ENCODE measurements at regions not wholly inside any gene's neighbourhood (a gene's known extent, or its start where the extent isn't known, plus 50 kb on each side); places are given as distances from the start of the nearest gene placed in this dataset.

DNA sequence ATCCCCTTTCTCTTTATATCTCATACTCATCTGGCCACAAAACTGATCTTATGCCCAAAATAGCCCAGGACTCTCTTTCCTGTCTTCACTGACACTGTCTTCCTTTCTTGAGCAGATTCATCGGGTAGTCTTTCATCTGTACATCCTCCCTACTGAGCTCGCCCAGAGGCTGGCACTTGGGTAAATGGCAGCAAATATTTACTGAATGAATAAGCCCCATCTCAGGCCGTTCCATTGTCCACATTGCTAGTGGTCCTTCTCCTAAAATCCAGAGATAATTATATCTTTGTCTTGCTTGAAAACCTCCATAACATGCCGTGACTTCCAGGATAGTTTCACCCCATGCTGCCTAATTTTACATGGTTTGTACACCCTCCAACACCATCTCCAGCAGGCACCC lies 158.1 kb upstream of the SDK2 start:
- H3K27ac Mint-ChIP-seq: no peak overlapping the region
- peaks cover 2 to 6% of the 10 kb centered on the region in 2 donors for H3K9me3 Mint-ChIP-seq

DNA sequence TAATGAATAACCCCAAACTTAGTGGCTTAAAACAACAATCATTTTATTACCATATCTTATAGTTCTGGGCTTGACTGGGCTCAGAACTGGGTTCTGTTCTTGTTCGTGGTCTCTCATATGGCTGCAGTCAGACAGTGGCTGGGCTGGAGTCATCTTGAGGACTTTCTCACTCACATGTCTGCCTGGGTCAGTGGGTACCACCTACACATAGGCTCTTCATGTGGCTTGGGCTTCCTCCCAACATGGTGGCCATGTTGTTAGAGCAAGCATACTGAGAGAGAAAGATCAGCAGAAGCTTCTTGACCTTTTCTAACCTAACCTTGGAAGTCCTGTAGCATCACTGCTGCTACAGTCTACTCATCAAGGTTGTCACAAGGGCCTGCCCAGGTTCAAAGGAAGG lies 158.6 kb upstream of the SDK2 start:
- TF ChIP-seq, protein P1, sequence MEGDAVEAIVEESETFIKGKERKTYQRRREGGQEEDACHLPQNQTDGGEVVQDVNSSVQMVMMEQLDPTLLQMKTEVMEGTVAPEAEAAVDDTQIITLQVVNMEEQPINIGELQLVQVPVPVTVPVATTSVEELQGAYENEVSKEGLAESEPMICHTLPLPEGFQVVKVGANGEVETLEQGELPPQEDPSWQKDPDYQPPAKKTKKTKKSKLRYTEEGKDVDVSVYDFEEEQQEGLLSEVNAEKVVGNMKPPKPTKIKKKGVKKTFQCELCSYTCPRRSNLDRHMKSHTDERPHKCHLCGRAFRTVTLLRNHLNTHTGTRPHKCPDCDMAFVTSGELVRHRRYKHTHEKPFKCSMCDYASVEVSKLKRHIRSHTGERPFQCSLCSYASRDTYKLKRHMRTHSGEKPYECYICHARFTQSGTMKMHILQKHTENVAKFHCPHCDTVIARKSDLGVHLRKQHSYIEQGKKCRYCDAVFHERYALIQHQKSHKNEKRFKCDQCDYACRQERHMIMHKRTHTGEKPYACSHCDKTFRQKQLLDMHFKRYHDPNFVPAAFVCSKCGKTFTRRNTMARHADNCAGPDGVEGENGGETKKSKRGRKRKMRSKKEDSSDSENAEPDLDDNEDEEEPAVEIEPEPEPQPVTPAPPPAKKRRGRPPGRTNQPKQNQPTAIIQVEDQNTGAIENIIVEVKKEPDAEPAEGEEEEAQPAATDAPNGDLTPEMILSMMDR (IDR thresholded peaks at IDR 0.05): no peak
- Mint-ChIP-seq H3K27ac (no peak overlapping the region), H3K4me1 (peaks cover 0 to 19% of the 10 kb centered on the region in 2 donors), H3K27me3 (ENCODE audit: low read depth in 2 of 2) (peaks cover 16 to 36% of the 10 kb centered on the region in 2 donors), H3K9me3 (peaks cover 2 to 6% of the 10 kb centered on the region in 2 donors), H3K36me3 (no peaks in the 10 kb centered on the region), H3K4me3 (no peak overlapping the region)
- Histone ChIP-seq H3K27ac (ENCODE audit: low read length) (no peak overlapping the region), H3K9me3 (ENCODE audit: control insufficient read depth, insufficient read depth, low read length) (peaks cover 6% of the 10 kb centered on the region), H3K36me3 (ENCODE audit: control insufficient read depth, insufficient read depth, low read length) (no peaks in the 10 kb centered on the region), H3K27me3 (ENCODE audit: control insufficient read depth, insufficient read depth, low read length) (no peaks in the 10 kb centered on the region), H3K4me3 (ENCODE audit: low read length) (no peak overlapping the region), H3K4me1 (ENCODE audit: control insufficient read depth, insufficient read depth, low read length) (no peaks in the 10 kb centered on the region)
- no peak for ATAC-seq
- intact Hi-C loops (cut with micrococcal nuclease): no loop called here
- WGBS (ENCODE audit: insufficient coverage): 89% methylated on average over 1 of the region's 1 CpG
- no peak for DNase-seq

More for the DNA sequence above, 158.1 kb upstream of the SDK2 start:
- WGBS (ENCODE audit: insufficient coverage): 88% methylated on average over 4 of the region's 4 CpGs
- H3K27me3 ChIP-seq (ENCODE audit: control insufficient read depth, insufficient read depth, low read length): no peaks in the 10 kb centered on the region
- H3K4me3 ChIP-seq (ENCODE audit: low read length): no peak overlapping the region
- Mint-ChIP-seq H3K4me3 (no peak overlapping the region), H3K4me1 (peaks cover 0 to 16% of the 10 kb centered on the region in 2 donors), H3K36me3 (no peaks in the 10 kb centered on the region), H3K27me3 (ENCODE audit: low read depth in 2 of 2) (peaks cover 16 to 33% of the 10 kb centered on the region in 2 donors)
- H3K9me3 ChIP-seq (ENCODE audit: control insufficient read depth, insufficient read depth, low read length): peaks cover 6% of the 10 kb centered on the region
- TF ChIP-seq, protein P1 (IDR thresholded peaks at IDR 0.05): no peak
- no peaks in the 10 kb centered on the region for H3K4me1 ChIP-seq (ENCODE audit: control insufficient read depth, insufficient read depth, low read length)
- ATAC-seq (no peak), DNase-seq (no peak)
- no peaks in the 10 kb centered on the region for H3K36me3 ChIP-seq (ENCODE audit: control insufficient read depth, insufficient read depth, low read length)
- intact Hi-C loops (cut with micrococcal nuclease): no loop called here
- H3K27ac ChIP-seq (ENCODE audit: low read length): no peak overlapping the region

DNA sequence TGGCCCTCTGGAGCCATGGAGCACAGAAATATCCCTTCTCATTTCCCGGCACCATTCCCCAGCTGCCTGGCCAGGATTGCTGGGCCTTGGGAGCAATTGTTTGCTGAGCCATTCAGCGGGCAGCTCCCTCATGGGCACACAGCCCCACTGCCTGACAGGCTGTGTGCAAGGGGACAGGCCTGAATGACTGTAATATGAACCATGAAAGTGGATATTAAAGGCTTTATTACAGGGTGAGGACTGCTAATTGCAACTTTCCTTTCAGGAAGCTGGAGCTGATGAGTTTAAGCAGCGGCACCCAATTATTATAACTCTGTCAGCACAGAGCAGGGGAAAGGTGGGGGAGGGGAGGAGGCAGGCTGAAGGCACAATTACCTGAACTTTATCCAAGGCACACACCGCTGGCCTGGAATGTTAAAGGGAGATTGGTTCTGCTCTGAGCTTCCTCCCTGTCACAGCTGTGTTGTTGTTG lies 159.8 kb upstream of the SDK2 start:
- Histone ChIP-seq H3K4me1 (ENCODE audit: control insufficient read depth, insufficient read depth, low read length) (no peaks in the 10 kb centered on the region), H3K9me3 (ENCODE audit: control insufficient read depth, insufficient read depth, low read length) (peaks cover 6% of the 10 kb centered on the region), H3K4me3 (ENCODE audit: low read length) (no peak overlapping the region), H3K27me3 (ENCODE audit: control insufficient read depth, insufficient read depth, low read length) (no peaks in the 10 kb centered on the region), H3K36me3 (ENCODE audit: control insufficient read depth, insufficient read depth, low read length) (no peaks in the 10 kb centered on the region), H3K27ac (ENCODE audit: low read length) (no peak overlapping the region)
- no peaks in the 10 kb centered on the region for H3K36me3 Mint-ChIP-seq
- no peak overlapping the region for H3K27ac Mint-ChIP-seq
- H3K4me1 Mint-ChIP-seq: peaks cover 0 to 24% of the 10 kb centered on the region in 2 donors
- intact Hi-C loops (cut with micrococcal nuclease): no loop called here
- H3K9me3 Mint-ChIP-seq: peaks cover 2 to 6% of the 10 kb centered on the region in 2 donors
- peaks cover 16 to 36% of the 10 kb centered on the region in 2 donors for H3K27me3 Mint-ChIP-seq (ENCODE audit: low read depth in 2 of 2)
- DNase-seq (no peak), ATAC-seq (no peak)
- no peak overlapping the region for H3K4me3 Mint-ChIP-seq
- WGBS (ENCODE audit: insufficient coverage): 71% methylated on average over 4 of the region's 4 CpGs
- TF ChIP-seq, protein P1 (IDR thresholded peaks at IDR 0.05): no peak

DNA sequence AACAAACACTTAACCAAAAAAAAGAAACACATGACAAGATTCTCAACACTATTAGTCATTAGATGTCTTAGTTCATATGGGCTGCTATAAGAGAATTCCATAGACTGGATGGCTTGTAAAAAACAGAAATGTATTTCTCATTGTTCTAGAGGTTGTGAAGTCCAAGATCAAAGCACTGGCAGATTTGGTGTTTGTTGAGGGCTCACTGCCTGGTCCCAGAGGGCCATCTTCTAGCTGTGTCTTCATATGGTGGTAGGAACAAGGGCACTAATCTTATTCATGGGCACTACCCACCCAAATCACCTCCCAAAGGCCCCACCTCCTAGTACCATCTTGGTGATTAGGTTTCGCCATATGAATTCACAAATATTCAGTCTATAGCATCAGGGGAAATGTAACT lies 162.5 kb upstream of the SDK2 start:
- DNase-seq (no peak), ATAC-seq (no peak)
- Mint-ChIP-seq H3K27me3 (ENCODE audit: low read depth in 2 of 2) (peaks cover 16 to 36% of the 10 kb centered on the region in 2 donors), H3K9me3 (peaks cover 2 to 6% of the 10 kb centered on the region in 2 donors), H3K27ac (no peak overlapping the region), H3K4me3 (no peak overlapping the region), H3K4me1 (peaks cover 0 to 22% of the 10 kb centered on the region in 2 donors), H3K36me3 (no peaks in the 10 kb centered on the region)
- intact Hi-C loops (cut with micrococcal nuclease): no loop called here
- H3K27ac ChIP-seq (ENCODE audit: low read length): no peak overlapping the region
- H3K36me3 ChIP-seq (ENCODE audit: control insufficient read depth, insufficient read depth, low read length): no peaks in the 10 kb centered on the region
- H3K9me3 ChIP-seq (ENCODE audit: control insufficient read depth, insufficient read depth, low read length): peaks cover 6% of the 10 kb centered on the region
- no peak overlapping the region for H3K4me3 ChIP-seq (ENCODE audit: low read length)
- no peaks in the 10 kb centered on the region for H3K4me1 ChIP-seq (ENCODE audit: control insufficient read depth, insufficient read depth, low read length)
- TF ChIP-seq, protein P1 (IDR thresholded peaks at IDR 0.05): no peak
- no peaks in the 10 kb centered on the region for H3K27me3 ChIP-seq (ENCODE audit: control insufficient read depth, insufficient read depth, low read length)
- 81% methylated on average over 1 of the region's 1 CpG for WGBS (ENCODE audit: insufficient coverage)
